ENCODE measurements at regions not wholly inside any gene's neighbourhood (a gene's known extent, or its start where the extent isn't known, plus 50 kb on each side); places are given as distances from the start of the nearest gene placed in this dataset.

DNA sequence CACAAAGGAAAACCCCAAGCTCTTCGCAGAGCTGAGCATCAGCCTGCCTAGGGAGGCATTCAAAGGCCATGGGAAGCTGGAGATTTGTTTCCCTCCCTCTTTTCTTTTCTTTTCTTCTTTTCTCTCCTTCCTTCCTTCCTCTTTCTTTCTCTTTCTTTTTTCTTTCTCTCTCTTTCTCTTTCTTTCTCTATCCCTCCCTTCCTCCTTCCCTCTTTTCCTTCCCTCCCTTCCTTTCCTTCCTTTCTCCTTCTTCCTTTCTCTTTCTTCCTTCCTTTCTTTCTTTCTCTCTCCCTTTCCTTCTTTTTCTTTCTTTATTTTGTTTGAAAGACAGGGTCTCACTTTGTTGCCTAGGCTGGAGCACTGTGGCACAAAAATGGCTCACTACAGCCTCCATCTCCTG, 168.4 kb upstream of the ARL4C start:
- TF ChIP-seq, protein P1, sequence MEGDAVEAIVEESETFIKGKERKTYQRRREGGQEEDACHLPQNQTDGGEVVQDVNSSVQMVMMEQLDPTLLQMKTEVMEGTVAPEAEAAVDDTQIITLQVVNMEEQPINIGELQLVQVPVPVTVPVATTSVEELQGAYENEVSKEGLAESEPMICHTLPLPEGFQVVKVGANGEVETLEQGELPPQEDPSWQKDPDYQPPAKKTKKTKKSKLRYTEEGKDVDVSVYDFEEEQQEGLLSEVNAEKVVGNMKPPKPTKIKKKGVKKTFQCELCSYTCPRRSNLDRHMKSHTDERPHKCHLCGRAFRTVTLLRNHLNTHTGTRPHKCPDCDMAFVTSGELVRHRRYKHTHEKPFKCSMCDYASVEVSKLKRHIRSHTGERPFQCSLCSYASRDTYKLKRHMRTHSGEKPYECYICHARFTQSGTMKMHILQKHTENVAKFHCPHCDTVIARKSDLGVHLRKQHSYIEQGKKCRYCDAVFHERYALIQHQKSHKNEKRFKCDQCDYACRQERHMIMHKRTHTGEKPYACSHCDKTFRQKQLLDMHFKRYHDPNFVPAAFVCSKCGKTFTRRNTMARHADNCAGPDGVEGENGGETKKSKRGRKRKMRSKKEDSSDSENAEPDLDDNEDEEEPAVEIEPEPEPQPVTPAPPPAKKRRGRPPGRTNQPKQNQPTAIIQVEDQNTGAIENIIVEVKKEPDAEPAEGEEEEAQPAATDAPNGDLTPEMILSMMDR (IDR thresholded peaks at IDR 0.05; ENCODE audit: low read depth, low read length), result no peak
- no peak for TF ChIP-seq MYC (IDR thresholded peaks at IDR 0.05; ENCODE audit: low read depth, low read length)
- no peak for TF ChIP-seq POLR2A (IDR thresholded peaks at IDR 0.05; ENCODE audit: extremely low read depth, insufficient read length)
- TF ChIP-seq, protein P2, sequence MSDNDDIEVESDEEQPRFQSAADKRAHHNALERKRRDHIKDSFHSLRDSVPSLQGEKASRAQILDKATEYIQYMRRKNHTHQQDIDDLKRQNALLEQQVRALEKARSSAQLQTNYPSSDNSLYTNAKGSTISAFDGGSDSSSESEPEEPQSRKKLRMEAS (IDR thresholded peaks at IDR 0.05; ENCODE audit: low read depth, low read length), result no peak
